ENCODE measurements at regions not wholly inside any gene's neighbourhood (a gene's known extent, or its start where the extent isn't known, plus 50 kb on each side); places are given as distances from the start of the nearest gene placed in this dataset.
"Not testable (repeated sequence)": the region's sequence is repeated elsewhere in the genome, so short reads cannot be mapped to it uniquely, and the experiment has no call there.

DNA sequence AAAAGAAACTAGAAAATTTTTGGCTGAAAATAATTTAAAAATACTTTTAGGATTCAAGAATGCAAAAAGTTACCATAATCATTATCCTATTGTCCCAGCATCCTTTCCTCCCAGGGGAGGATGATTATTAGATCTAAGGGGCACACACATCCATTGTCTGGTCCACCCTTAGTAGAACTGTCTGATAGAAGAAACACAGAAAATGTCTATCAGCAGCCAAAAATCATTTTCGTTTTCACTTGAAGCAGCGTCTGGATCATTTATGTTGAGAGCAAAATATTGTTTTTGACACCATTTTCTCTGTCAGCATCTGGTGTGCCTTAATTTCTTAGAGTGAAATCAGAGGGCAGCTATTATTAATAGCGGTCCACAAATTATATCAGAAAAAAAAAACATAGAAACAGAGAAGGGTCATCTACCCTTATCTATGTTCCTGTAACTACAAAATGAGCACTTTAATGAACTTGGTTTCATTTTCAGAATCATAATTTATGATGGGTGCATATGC lies 446.3 kb downstream of the TRAM1L1 start:
- no peak for DNase-seq

DNA sequence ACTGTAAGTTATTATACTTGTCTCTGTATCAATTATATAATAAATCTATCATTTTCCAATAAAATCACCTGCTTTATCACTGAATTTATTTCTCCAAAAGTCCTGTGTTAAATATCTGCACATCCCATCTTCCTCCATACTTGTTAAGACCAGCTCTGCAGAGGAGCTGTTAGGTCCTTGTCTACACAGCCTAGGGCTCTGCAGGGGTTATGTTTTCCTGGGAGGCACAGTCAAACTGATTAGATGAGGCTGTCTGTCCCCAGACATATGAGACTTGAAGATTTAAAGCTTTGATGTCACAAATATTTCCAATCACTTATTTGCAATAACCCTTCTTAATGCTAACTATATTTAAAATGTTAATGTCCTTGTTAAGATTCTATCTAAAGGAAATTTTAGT lies 446.8 kb downstream of the TRAM1L1 start:
- DNase-seq = no peak

DNA sequence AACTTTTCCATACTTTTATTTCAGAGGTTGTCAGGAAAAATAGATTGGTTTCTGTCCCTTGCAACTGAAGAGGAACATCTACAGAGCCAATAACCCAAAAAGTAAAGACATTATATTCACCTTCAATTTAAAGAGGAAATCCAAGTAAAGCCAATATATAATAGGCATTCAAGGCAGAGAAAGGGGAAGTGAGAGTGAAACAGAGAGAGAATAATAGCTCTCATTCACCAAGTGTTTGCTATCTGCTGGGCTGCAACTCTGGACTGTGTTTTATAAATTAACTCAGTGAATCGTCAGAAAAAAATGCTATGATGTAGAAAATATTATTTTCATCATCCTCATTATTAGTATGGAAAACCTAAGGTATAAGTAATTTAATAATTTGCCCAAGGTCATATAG lies 448.5 kb downstream of the TRAM1L1 start:
- no peak for DNase-seq

DNA sequence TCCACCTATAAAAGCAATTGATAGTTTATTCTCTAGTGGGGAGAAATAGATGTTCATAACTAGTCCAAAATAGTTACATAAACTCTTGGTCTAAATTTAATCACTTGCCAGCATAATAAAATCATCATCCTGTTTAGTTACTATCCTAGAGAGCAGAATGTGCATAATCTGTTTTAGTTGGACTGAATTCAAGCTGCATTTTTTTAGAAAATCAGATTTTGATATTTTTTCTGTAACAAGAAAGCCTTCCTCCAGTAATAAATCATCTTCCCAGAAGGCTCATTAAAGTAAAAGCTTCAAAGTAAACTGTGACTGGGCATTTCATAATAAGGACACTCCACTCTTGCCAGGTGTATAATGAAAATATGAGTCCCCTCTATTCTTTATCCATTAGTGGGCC lies 453.1 kb downstream of the TRAM1L1 start:
- DNase-seq = no peak

DNA sequence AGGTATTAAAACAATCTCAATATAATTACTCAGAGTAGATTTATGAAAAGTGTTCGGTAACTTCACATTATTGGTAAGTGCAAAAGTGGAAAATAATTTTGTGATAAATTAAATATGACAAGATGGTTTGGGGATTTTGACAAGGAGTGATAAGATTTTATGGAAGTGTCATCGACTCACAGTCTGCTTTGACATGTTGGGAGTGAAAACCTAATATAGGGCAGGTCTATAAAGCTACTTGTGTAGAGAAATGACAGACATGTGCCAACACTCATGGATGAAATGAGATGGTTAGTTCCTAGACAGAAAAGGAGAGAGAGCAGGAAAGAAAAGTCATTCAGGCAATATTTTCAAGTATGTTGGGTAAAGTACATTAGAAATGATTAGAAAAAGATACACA lies 456.8 kb downstream of the TRAM1L1 start:
- no peak for DNase-seq

DNA sequence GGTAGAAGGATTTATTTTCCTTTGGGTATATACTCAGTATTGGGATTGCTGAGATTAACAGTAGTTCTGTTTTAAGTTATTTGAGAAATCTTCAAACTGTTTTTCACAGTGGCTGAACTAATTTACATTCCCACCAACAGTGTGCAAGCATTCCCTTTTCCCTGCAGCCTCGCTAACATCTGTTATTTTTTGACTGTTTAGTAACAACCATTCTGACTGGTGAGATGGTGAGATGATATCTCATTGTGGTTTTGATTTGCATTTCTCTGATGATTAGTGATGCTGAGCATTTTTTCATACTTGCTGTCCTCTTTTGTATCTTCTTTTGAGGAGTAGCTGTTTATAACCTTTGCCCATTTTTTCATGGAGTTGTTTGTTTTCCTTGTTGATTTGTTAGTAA lies 457.8 kb downstream of the TRAM1L1 start:
- DNase-seq = no peak

DNA sequence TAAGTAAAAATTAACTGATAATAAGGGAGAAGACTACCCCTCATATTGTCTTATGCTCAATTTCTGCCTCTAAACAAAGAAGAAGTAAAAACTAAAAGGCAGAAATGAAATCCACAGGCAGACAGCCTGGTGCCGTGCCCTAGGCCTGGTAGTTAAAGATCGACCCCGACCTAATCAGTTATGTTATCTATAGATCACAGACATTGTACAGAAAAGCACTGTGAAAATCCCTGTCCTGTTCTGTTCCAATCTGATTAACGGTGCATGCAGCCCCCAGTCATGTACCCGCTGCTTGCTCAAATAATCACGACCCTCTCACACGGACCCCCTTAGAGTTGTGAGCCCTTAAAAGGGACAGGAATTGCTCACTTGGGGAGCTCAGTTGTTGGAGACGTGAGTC lies 465.9 kb downstream of the TRAM1L1 start:
- DNase-seq = not testable (repeated sequence)

DNA sequence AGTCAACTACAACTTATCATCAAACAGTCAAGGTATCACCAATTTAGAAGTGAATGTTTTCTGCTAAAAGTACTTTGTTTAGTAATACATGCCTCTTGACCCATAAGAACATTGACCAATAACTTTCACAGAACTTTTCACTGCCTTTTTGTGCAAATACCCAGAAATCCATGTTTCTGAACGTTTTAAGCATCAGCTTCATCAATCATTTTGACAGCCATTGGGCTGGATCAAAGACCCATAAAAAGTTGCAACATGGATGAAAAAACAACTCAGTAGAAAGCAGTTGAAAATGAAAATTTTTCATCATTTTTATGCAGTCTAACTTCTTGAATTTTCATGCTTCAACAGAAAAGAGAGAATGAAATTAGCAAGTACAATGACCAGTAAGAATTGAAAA lies 466.7 kb downstream of the TRAM1L1 start:
- DNase-seq = no peak

DNA sequence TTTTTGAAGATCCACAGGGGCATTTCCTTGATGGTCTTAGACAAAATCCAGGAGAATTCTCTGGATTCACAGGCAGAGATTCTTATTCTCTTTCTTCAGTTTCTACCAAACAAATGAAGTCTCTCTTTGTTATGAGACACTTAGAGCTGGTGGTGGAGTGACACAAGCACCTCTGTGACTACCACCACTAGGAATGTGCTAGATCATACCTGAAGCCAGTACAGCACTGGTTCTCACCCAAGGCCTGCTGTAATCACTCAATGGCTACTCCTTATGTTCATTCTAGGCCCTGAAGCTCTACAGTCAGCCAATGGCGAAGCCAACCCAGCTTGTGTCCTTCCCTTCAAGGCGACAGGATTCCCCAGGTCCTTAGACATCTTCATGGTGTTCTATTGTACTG lies 482.3 kb downstream of the TRAM1L1 start:
- DNase-seq = no peak

DNA sequence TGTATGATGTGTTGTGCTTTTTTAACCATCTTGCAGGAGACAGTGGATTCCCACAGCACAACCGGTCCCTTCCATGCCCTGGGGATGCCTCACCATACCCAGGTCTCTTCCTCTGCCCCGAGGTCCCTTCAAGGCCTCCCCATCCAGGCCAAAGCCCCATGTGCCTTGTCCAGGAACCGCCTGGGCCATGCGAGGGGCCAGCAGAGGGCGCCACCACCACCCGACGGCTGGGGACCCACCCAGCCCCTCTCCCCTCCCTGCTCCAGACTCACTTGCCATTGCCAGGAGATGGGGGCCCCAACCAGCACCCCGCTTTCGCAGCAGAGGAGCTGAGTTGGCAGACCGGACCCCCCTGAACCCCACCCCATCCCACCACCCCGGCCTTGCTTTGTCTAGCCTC lies 485.5 kb downstream of the TRAM1L1 start:
- no peak for DNase-seq

DNA sequence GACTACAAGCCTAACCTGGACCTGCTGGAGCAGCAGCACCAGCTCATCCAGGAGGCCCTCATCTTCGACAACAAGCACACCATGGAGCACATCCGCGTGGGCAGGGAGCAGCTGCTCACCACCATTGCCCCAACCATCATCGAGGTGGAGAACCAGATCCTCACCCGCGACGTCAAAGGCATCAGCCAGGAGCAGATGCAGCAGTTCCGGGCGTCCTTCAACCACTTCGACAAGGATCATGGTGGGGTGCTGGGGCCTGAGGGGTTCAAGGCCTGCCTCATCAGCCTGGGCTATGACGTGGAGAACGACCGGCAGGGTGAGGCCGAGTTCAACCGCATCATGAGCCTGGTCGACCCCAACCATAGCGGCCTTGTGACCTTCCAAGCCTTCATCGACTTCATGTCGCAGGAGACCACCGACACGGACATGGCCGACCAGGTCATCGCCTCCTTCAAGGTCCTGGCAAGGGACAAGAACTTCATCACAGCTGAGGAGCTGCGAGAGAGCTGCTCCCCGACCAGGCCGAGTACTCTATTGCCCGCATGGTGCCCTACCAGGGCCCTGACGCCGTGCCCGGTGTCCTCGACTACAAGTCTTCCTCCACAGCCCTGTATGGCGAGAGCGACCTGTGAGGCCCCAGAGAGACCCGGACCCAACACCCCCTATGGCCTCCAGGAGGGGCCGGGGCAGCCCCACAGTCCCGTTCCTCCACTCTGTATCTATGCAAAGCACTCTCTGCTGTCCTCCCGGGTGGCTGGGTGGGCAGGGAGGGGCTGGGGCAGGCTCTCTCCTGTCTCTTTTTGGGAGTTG lies 486.2 kb downstream of the TRAM1L1 start:
- no peak for DNase-seq

DNA sequence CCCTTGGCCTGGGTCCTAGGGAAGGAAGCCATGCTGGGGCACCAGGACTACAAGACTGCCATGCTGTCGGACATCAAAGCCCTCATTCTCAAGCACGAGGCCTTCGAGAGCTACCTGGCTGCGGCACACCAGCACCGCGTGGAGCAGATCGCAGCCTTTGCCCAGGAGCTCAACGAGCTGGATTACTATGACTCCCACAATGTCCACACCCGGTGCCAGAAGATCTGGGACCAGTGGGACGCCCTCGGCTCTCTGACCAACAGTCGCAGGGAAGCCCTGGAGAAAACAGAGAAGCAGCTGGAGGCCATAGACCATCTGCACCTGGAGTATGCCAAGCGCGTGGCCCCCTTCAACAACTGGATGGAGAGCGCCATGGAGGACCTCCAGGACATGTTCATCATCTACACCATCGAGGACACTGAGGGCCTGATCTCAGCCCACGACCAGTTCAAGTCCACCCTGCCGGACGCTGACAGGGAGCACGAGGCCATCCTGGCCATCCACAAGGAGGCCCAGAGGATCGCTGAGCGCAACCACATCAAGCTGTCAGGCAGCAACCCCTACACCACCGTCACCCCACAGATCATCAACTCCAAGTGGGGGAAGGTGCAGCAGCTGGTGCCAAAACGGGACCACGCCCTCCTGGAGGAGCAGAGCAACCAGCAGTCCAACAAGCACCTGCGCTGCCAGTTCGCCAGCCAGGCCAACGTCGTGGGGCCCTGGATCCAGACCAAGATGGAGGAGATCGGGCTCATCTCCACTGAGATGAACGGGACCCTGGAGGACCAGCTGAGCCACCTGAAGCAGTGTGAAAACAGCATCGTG lies 487.0 kb downstream of the TRAM1L1 start:
- no peak for DNase-seq

DNA sequence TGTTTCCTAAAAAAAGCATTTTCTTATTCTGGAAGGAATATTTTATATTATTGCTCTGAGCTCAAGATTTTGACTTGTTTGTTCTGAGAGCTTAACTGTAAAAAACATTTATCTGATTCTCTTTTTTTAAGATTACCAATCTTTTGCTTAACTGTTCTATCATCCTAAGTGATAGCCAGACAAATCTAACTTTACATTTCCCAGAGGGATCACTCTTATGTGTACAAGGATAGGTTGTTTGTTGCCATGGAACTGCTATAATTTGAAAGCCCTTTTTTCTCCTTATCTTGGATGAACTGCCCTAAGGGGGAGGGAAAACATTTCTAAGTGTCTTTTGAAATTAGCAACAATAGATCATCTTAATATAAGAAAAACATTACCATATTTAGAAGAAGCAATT lies 494.7 kb downstream of the TRAM1L1 start:
- no peak for DNase-seq

DNA sequence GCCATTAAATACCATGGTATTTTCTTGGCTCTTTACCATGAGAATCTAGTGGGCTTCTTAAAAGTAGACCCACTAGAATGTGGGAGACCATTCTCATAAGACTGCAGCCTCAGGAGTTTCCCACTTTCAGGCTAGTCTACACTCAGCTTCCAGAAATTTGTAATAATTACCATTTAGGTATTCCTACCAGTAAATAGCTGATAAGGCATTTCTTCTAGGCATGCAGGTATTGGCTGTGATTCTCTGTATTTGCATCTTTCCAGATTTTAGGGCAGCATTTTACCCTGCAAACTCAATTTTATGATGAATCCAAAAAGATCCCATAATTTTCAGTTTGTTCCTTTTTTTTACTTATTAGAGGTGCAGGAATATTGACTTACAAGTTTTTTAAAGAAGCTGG lies 496.6 kb downstream of the TRAM1L1 start:
- DNase-seq = no peak

DNA sequence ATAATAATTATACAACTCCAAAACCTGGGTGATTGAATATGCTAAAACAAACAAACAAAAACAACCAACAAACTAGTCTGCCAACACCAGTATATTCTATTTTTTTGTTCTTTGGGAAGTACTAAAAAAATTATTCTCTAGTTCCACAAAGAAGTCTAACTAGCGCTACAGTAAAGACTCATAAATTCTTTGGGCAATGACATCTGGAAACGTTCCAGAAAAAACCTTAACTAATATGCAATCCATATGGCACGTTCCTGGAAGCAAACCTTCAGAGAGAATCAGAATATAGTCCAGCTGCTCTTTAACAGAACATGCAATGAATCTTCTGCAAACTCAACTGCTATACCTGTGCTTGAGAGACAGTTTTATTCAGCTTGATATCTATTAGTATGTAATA lies 500.1 kb downstream of the TRAM1L1 start:
- DNase-seq = no peak

DNA sequence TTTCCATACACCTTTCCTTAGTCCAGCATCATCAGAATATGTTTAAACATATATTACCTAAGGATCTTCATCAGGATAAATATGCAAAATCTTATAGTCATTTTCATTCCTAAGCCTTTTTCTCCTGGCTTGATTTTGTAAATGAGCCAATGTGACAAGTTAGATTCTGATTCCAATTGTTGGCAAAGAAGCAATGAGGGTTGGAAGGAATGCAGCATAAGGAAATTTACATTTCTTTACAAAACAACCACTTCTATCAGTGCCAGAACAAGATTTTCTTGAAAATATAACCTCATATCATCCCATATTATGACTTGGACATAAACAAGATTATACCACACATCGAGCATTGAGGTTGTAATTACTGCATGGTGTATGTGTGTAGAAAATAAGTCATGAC lies 508.1 kb downstream of the TRAM1L1 start:
- DNase-seq = no peak

DNA sequence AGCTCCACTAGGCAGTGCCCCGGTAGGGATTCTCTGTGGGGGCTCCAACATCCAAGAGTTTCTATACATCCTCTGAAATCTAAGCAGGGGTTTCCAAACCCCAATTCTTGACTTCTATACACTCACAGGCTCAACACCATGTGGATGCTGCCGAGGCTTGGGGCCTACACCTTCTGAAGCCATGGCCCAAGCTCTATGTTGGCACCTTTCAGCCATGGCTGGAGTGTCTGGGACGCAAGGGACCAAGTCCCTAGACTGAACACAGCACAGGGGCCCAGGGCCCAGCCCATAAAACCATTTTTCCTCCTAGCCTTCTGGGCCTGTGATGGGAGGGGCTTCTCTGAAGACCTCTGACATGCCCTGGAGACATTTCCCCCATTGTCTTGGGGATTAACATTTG lies 511.8 kb downstream of the TRAM1L1 start:
- DNase-seq = no peak

DNA sequence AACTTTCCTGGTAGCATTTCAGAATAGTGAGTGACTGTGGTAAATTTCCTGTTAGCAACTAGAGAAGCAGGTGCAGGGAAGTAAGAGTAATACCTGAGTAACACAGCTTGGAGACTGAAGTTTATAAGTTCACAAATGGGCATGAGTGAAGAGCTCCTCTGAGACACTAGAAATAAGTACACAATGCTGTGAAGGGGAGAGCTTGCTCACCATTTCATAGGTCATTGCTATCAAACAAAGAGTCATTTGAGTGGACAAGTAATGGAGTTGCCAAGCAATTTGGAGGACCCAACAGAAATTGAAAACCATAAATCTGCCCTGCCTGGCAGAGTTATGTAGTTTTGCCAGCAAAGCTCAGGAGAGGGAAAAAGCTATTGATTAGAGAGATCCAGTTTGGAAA lies 523.6 kb downstream of the TRAM1L1 start:
- DNase-seq = no peak

DNA sequence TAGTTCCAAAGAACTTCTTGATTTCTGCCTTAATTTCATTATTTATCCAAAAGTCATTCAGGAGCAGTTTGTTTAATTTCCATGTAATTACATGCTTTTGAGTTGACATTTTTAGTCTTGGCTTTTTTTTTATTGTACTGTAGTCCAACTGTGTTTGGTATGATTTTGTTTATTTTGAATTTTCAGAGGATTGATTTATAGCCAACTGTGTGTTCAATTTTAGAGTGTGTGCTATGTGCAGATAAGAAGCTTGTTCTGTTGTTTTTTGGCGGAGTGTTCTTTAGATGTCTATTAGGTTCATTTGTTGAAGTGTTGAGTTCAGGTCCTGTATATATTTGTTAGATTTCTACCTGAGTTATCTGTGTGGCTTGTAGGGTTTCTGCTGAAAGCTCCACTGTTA lies 533.6 kb downstream of the TRAM1L1 start:
- DNase-seq = no peak

DNA sequence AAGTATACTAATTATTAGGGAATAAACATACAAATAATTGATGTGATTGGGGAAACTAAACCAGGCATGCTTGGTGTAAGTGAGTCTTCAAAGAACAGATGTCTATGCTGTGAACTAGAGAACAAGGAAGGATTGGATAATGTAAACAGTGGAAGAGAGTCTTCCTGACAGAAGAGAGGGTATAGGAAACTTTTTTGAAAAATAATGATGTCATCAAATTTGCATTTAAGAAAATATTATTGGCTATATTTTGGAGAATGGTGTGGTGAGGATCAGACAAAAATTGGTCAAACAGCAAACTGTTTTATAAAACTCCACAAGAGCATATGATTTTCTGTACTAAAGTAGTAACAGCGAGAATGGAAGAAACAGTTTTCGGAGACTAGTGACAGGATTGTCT lies 537.7 kb downstream of the TRAM1L1 start:
- DNase-seq = no peak

DNA sequence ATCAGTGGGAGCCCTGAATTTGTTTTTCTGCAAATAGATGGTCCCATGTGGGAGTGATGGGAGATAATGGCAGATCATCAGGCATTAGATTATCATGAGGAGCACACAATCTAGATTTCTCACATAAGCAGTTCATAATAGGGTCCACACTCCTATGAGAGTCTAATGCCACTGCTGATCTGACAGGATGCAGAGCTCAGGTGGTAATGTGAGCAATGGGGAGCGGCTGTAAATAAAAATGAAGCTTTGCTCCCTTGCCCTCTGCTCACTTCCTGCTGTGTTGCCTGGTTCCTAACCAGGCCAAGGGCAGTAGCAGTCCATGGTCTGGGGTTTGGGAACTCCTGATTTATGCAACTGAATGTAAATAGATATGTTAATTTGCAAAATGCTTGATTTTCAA lies 538.6 kb downstream of the TRAM1L1 start:
- DNase-seq = no peak

DNA sequence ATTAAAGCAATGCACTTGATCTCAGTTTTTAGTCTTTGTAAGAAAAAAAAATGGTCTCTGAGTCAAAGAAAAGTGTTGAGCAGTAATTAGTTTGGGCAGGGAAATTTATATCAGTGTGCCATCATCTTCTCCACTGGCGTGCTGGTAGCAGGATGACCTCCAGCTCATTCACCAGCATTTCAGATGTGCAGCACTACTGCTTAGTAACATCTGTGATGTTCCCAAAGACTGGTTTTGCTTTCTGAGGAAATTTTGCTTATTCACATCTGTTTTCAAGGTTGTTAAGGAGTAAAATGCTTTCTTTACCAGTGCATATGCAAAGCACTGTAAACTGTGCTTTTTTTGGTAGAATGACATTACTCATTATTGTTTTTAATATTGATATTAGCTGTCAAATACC lies 540.4 kb downstream of the TRAM1L1 start:
- DNase-seq = no peak

DNA sequence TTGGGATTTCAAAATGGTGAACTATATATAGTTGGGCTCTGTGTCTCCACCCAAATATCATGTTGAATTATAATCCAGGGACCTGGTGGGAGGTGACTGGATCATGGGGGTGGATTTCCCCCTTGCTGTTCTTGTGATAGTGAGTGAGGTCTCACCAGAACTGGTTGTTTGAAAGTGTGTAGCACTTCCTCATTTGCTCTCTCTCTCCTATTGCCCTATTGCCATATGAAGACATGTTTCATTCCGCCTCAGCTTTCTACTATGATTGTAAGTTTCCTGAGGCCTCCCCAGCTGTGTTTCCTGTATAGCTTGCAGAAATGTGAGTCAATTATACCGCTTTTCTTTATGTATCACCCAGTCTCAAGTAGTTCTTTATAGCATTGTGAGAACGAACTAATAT lies 545.6 kb downstream of the TRAM1L1 start:
- no peak for DNase-seq

DNA sequence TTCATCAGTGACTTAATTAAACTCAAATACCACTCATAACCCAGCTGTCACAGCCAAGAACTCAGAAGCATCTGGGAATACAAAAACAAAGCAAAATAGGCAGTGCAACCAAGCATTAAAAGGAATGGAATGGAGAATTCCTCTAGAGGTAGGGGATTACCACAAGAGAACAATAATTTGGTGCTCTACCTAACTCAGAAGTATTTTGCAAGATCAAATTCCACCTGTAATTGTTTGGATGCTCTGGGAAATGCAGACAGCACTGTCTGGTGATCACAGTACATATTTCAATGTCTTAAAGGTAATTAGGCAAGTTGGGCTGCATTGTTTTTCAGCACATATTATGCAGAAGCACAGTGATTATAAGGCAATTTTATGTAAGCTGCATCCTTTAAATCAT lies 547.5 kb downstream of the TRAM1L1 start:
- no peak for DNase-seq

All from activated CD8-positive, alpha-beta memory T cell treated with anti-CD3 and anti-CD28 coated beads for 24 hours (primary cell).